ENCODE measurements at regions not wholly inside any gene's neighbourhood (a gene's known extent, or its start where the extent isn't known, plus 50 kb on each side); places are given as distances from the start of the nearest gene placed in this dataset.

DNA sequence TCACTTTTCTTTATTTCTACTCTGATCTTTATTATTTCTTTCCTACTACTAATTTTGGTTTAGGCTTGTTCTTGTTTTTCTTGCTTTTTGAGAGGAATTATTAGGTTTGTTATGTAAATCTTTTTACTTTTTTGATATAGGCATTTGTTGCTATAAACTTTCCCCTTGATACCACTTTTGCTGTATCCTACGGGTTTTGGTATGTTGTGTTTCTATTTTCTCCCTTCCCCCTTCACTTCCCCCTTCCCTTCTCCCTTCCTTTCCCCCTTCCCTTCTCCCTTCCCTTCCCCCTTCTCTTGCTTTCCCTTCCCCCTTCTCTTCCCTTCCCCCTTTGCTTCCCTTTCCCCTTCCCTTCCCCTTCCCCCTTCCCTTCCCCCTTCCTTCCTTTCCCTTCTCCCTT lies 529.6 kb downstream of the RAB38 start:
- H3K9me2 ChIP-seq (ENCODE audit: insufficient read depth): no peaks in the 10 kb centered on the region
- H3K36me3 ChIP-seq (ENCODE audit: control insufficient read depth in 1 of 2, insufficient read depth in 2 of 2, low read length in 2 of 2): no peaks in the 10 kb centered on the region
- peaks cover 7% of the 10 kb centered on the region; the same call in 1 of the 2 replicates for H3K27me3 ChIP-seq (ENCODE audit: insufficient read depth, low read length)
- intact Hi-C loops (cut with micrococcal nuclease): no loop called here
- H2AFZ ChIP-seq (ENCODE audit: low read depth, low read length, poor library complexity, severe bottlenecking): no peak overlapping the region
- H3K4me2 ChIP-seq (ENCODE audit: low read length): no peak overlapping the region
- H3K9ac ChIP-seq (ENCODE audit: low read length): no peak overlapping the region
- H3K79me2 ChIP-seq (ENCODE audit: insufficient read depth, low read length): no peaks in the 10 kb centered on the region
- DNase-seq (ENCODE audit: low read depth, low spot score): no peak
- TF ChIP-seq EZH2phosphoT487 (IDR thresholded peaks at IDR 0.05; ENCODE audit: borderline replicate concordance): no peak
- TF ChIP-seq SP1 (IDR thresholded peaks at IDR 0.05; ENCODE audit: low read depth): no peak
- ChIA-PET CTCF (no interaction called here), RAD21 (ENCODE audit: low non-redundant PET in 1 of 2, low total read pairs in 2 of 2, uncharacterized antibody in 2 of 2, unreplicated experiment in 2 of 2) (no interaction called here), POLR2A (no interaction called here)
- no peak overlapping the region for H3K27ac ChIP-seq (ENCODE audit: low read depth, low read length)
- no peak overlapping the region for H3K4me3 ChIP-seq (replicated peaks in 1 of 2; ENCODE audit: low read depth in 1 of 2, low read length in 2 of 2)
- ATAC-seq: no peak
- H3K9me3 ChIP-seq (ENCODE audit: control insufficient read depth in 1 of 2, insufficient read depth in 1 of 2, low read depth in 1 of 2, low read length in 2 of 2): no peaks in the 10 kb centered on the region
- H3K4me1 ChIP-seq (ENCODE audit: control insufficient read depth in 1 of 2, insufficient read depth in 2 of 2, low read length in 2 of 2): no peaks in the 10 kb centered on the region
- no TSS peak for BruUV-seq (replicated peaks)
- no peaks in the 10 kb centered on the region for H4K20me1 ChIP-seq (ENCODE audit: insufficient read depth)

DNA sequence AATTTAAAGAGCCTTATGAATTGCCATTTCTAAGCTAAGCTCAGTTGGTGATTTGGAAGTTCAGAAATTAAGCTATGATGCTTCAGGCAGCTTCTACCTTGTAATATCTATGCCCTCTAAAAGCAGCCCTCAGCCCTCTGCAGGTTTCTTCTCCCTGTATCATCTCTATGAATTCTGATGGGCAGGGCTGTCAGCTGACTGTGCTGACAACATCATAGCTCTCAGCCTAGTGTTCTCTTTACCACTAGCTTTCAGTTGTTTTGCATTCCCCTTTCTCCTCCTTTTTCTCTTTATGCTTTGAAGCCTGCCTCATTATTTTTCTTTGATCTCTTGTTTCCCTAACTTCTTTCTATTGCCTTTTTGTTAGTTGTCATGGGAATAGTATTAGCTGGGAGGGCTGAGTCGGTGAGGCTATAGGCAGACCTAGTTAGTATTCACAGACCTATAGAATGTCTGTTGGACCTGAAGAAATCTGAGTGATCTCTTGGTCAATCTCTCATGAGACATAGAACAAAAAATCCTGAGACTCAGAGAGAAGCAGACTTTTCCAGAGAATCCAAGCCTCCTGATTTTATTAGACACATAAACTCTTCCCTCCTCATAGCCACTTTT lies 535.4 kb downstream of the RAB38 start:
- H3K79me2 ChIP-seq (ENCODE audit: insufficient read depth, low read length): no peaks in the 10 kb centered on the region
- H3K27ac ChIP-seq (ENCODE audit: low read depth, low read length): no peak overlapping the region
- TF ChIP-seq SP1 (IDR thresholded peaks at IDR 0.05; ENCODE audit: low read depth) (no peak), ZNF274 (IDR thresholded peaks at IDR 0.05; ENCODE audit: low read depth, low read length) (no peak), CEBPB (IDR thresholded peaks at IDR 0.05; ENCODE audit: low read depth) (no peak), RAD21 (IDR thresholded peaks at IDR 0.05; ENCODE audit: low read depth) (no peak), SIN3A (IDR thresholded peaks at IDR 0.05; ENCODE audit: low read depth) (no peak), POLR2A (IDR thresholded peaks at IDR 0.05; ENCODE audit: borderline replicate concordance, extremely low read depth, insufficient read depth, insufficient read length) (no peak), POLR2AphosphoS5 (IDR thresholded peaks at IDR 0.05; ENCODE audit: low read depth, low read length) (no peak), EGR1 (IDR thresholded peaks at IDR 0.05; ENCODE audit: low read depth) (no peak), REST (IDR thresholded peaks at IDR 0.05; ENCODE audit: low read depth) (no peak), JUND (IDR thresholded peaks at IDR 0.05) (no peak)
- TF ChIP-seq, protein P1, sequence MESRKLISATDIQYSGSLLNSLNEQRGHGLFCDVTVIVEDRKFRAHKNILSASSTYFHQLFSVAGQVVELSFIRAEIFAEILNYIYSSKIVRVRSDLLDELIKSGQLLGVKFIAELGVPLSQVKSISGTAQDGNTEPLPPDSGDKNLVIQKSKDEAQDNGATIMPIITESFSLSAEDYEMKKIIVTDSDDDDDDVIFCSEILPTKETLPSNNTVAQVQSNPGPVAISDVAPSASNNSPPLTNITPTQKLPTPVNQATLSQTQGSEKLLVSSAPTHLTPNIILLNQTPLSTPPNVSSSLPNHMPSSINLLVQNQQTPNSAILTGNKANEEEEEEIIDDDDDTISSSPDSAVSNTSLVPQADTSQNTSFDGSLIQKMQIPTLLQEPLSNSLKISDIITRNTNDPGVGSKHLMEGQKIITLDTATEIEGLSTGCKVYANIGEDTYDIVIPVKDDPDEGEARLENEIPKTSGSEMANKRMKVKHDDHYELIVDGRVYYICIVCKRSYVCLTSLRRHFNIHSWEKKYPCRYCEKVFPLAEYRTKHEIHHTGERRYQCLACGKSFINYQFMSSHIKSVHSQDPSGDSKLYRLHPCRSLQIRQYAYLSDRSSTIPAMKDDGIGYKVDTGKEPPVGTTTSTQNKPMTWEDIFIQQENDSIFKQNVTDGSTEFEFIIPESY (IDR thresholded peaks at IDR 0.05; ENCODE audit: extremely low read depth, insufficient replicate concordance, low read length): no peak
- DNase-seq (ENCODE audit: low read depth, low spot score): no peak
- no peak overlapping the region for H3K4me3 ChIP-seq (replicated peaks in 1 of 2; ENCODE audit: low read depth in 1 of 2, low read length in 2 of 2)
- ChIA-PET CTCF (no interaction called here), RAD21 (ENCODE audit: low non-redundant PET in 1 of 2, low total read pairs in 2 of 2, uncharacterized antibody in 2 of 2, unreplicated experiment in 2 of 2) (no interaction called here), POLR2A (no interaction called here)
- no peak overlapping the region for H3K9ac ChIP-seq (ENCODE audit: low read length)
- H3K27me3 ChIP-seq (ENCODE audit: insufficient read depth, low read length): peaks cover 17% of the 10 kb centered on the region; the same call in 1 of the 2 replicates
- no peak for ATAC-seq
- no peaks in the 10 kb centered on the region for H4K20me1 ChIP-seq (ENCODE audit: insufficient read depth)
- intact Hi-C loops (cut with micrococcal nuclease): no loop called here
- H3K9me3 ChIP-seq (ENCODE audit: control insufficient read depth in 1 of 2, insufficient read depth in 1 of 2, low read depth in 1 of 2, low read length in 2 of 2): no peaks in the 10 kb centered on the region
- no peaks in the 10 kb centered on the region for H3K9me2 ChIP-seq (ENCODE audit: insufficient read depth)
- H3K36me3 ChIP-seq (ENCODE audit: control insufficient read depth in 1 of 2, insufficient read depth in 2 of 2, low read length in 2 of 2): no peaks in the 10 kb centered on the region
- H2AFZ ChIP-seq (ENCODE audit: low read depth, low read length, poor library complexity, severe bottlenecking): no peak overlapping the region
- H3K4me1 ChIP-seq (ENCODE audit: control insufficient read depth in 1 of 2, insufficient read depth in 2 of 2, low read length in 2 of 2): no peaks in the 10 kb centered on the region
- no peak overlapping the region for H3K4me2 ChIP-seq (ENCODE audit: low read length)
- no TSS peak for BruUV-seq (replicated peaks)

Data from HCT116 (cell line).